ENCODE measurements at regions not wholly inside any gene's neighbourhood (a gene's known extent, or its start where the extent isn't known, plus 50 kb on each side); places are given as distances from the start of the nearest gene placed in this dataset.

GRCh38 chr6:169848946-169849345 lies 97.5 kb downstream of the ERMARD start:
- no peak for DNase-seq (ENCODE audit: low spot score)
- in situ Hi-C loops (cut with MboI; ENCODE audit: low pct_unique_long_range_greater_than_20kb, low sequenced_read_pairs, unreplicated experiment): no loop called here
- TF ChIP-seq CTCF (IDR thresholded peaks at IDR 0.05; ENCODE audit: extremely low read depth, insufficient read depth, missing control alignments): no peak

GRCh38 chr6:169847901-169848311 lies 96.5 kb downstream of the ERMARD start:
- no peak for TF ChIP-seq CTCF (IDR thresholded peaks at IDR 0.05; ENCODE audit: extremely low read depth, insufficient read depth, missing control alignments)
- no peak for DNase-seq (ENCODE audit: low spot score)
- in situ Hi-C loops (cut with MboI; ENCODE audit: low pct_unique_long_range_greater_than_20kb, low sequenced_read_pairs, unreplicated experiment): no loop called here

- in situ Hi-C loops (cut with MboI; ENCODE audit: low pct_unique_long_range_greater_than_20kb, low sequenced_read_pairs, unreplicated experiment): no loop called here
- DNase-seq (ENCODE audit: low spot score): no peak
- TF ChIP-seq CTCF (IDR thresholded peaks at IDR 0.05; ENCODE audit: extremely low read depth, insufficient read depth, missing control alignments): no peak
Measured at GRCh38 chr6:169847141-169847674, 95.8 kb downstream of the ERMARD start.

DNA sequence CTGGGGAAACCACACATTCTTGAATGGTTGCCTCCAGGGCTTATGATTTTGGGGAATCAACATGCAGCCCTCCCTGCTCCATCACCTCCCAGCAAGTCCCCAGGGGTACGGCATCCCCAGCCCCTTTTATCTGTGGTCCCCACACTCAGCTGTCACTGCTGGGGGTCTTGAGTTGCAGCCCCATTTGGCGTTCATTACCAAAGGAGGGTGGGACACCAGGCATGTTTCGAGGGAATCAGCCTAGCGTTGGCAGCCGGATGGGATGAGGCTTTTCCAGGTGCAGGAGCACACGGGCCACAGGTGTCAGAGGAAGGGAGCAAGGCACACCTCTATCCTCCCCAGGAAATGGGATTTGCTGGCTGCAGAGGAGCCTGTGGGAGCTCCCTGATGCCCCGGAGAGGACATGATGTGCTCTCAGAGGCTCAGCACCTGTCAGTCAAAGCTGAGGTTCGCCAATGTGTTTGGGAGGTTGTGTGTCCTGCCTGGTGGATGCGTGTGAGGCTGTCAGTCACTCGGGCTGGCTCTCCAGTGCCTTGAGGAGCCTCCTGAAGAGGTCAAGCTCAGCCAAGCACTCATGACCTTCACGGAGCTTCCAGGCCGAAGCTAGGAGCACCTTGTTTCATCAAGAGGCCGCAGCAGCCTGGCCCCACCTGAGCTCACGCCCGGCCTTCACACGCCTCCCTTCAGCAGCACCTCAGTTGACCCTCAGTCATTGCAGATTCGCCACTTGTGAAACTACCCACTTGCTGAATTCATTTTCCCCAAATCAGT lies 95.0 kb downstream of the ERMARD start:
- no peak for DNase-seq (ENCODE audit: low spot score)
- TF ChIP-seq CTCF (IDR thresholded peaks at IDR 0.05; ENCODE audit: extremely low read depth, insufficient read depth, missing control alignments): no peak
- in situ Hi-C loops (cut with MboI; ENCODE audit: low pct_unique_long_range_greater_than_20kb, low sequenced_read_pairs, unreplicated experiment): no loop called here

DNA sequence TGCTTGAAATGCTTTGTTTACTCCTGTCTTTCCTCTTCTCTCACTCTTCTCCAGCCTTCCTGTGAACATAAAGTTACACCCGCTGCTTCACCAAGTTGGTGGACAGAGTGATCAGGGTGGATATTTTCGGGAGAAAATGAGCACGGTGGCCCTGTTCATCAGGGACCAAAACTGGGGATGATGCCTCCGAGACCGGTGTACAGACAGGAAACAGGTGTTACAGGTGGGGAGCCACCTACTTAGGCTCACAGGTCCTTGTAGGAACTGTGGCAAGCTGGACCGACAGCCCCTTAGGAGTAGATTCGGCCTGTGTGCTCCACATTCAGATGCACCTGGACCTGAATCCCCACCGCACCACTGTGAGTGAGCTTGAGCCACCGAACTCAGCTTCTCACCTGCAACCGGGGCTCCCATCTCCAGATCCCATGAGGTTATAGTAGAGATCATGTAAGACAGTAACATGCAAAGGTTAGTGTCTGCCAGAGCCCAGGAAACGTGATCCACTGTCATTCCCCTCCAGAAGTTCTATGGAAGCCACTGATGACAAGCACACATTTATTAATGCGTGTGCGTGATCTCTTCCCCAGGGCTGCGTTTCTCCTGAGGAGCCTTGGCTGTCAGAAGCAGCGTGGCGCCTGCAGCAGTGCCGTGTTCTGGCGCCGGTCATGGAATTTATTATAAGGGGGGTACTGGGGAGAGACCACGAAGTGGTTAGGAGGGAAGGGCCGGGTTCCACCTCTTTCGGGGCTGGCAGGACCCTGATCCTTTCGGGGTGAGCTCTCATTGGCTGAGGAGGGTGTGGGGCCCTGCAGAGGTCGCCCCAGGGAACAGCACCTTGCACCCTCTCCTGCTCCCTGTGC lies 94.2 kb downstream of the ERMARD start:
- TF ChIP-seq CTCF (IDR thresholded peaks at IDR 0.05; ENCODE audit: extremely low read depth, insufficient read depth, missing control alignments): no peak
- in situ Hi-C loops (cut with MboI; ENCODE audit: low pct_unique_long_range_greater_than_20kb, low sequenced_read_pairs, unreplicated experiment): no loop called here
- no peak for DNase-seq (ENCODE audit: low spot score)

GRCh38 chr6:169844946-169845345 lies 93.5 kb downstream of the ERMARD start:
- TF ChIP-seq CTCF (IDR thresholded peaks at IDR 0.05; ENCODE audit: extremely low read depth, insufficient read depth, missing control alignments): no peak
- in situ Hi-C loops (cut with MboI; ENCODE audit: low pct_unique_long_range_greater_than_20kb, low sequenced_read_pairs, unreplicated experiment): no loop called here
- no peak for DNase-seq (ENCODE audit: low spot score)

All from GM13977 (cell line).